ENCODE measurements at regions not wholly inside any gene's neighbourhood (a gene's known extent, or its start where the extent isn't known, plus 50 kb on each side); places are given as distances from the start of the nearest gene placed in this dataset.
"Not testable (repeated sequence)": the region's sequence is repeated elsewhere in the genome, so short reads cannot be mapped to it uniquely, and the experiment has no call there.

DNA sequence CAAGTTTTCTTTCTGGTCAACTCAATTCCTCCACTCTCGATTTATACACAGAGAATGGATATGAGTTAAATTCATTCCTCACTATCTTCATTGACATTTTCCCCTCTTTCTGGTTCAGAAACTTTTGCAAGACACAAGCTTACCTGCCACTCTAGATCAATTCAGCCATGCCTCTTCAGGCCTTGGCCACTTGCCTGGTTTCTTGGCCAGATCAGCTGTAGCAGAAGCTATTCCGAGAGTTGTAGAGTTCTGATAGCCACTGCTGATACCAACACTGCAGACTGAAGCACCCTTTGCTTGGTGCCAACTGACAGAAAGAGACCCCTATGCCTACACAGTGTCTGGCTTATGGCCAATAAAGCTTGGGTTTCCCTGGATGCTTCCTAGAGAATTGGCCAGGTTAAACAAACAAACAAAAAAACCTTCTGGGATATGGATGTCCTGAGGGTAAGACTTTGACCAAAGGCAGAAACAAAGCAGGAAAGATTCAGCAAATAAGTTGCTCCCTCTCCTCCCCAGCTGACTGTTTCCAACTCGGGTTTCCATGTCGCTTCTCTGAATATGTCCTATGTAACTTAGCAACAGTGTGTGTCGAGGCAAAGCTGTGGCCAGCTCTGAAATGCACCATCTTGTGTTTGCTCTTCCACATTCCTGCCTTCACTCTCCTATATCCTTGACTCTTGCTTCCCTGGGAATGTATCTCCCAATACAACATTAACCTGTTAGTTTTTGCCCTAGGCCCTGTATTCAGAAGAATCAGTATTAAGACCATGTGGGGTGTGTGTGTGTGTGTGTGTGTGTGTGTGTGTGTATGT, 521.6 kb downstream of the EPHA3 start:
- DNase-seq, result no peak

DNA sequence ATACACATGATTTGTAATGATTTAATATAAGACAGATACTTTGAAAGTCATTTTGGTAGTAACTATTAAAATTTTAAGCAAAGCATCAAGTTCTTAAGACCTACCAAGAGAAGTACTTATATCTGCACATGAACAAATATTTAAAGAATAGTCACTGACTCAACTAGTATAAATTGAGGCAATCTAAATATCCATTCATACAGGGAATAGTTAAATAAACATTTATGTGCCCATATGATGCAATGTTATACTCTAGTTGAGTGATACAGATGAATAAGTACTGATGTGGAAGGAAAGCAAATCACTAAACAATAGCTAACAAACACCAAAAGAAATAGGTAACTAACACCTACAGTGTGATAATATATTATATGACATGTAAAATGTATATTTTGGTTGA, 527.7 kb downstream of the EPHA3 start:
- no peak for DNase-seq

DNA sequence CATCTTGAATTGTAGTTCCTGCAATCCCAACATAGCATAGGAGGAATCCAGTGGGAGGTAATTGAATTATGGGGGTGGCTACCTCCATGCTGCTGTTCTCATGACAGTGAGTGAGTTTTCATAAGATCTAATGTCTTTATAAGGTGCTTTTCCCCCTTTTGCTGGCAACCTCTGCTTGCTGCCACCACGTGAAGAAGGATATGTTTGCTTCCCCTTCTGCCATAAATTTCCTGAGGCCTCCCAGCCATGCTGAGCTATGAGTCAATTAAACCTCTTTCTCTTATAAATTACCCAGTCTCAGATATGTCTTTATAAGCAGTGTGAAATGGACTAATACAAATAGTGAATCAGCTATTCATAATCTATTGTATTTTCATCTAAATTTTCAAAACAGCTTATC, 537.3 kb downstream of the EPHA3 start:
- DNase-seq, result no peak

DNA sequence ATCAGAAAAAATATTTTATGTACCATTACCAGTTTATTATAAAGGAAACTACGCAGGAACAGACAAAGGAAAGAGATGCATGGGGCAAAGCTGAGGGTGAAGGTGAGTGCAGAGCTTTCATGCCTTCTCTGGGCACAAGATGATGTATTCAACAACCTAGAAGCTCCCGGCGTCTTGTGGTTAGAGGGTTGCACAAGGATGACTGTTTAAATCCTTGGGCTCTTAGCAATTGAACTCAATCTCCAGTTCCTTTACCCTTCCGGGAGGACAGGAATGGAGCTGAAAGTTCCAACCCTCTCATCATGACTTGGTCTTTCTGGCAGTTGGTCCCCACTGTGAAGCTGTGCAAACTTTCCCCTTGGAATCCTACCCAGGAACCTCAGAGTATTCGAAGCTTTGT, 542.0 kb downstream of the EPHA3 start:
- no peak for DNase-seq

DNA sequence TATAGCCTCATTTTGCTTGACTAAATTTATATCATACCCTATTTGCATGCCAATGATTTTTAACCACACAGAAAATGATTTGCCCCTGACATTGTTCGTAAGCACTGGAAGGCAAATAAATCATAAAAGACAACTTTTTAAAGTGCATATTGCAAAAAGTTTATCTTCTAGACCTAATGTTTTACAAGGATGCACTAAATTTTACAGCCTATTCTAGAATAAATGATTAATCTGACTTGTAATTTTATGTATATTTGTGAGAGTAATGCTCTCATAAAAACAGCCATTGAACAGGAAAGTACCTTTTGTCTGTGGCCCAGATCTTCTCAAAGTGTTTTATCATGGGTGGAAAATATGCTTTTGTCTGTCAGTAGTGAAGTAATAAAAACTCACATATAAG, 546.6 kb downstream of the EPHA3 start:
- no peak for DNase-seq

DNA sequence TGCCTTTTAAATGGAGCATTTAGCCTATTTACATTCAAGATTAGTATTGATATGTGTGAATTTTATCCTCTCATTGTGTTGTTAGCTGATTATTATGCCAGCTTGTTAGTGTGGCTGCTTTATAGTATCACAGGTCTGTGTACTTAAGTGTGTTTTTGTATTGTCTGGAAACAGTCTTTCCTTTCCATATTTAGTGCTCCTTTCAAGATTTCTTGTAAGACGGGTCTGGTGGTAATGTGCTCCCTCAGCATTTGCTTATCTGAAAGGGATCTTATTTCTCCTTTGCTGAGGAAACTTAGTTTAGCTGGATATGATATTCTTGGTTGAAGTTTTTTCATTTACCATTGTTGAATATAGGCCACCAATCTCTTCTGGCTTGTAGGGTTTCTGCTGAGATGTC, 549.0 kb downstream of the EPHA3 start:
- DNase-seq, result no peak

DNA sequence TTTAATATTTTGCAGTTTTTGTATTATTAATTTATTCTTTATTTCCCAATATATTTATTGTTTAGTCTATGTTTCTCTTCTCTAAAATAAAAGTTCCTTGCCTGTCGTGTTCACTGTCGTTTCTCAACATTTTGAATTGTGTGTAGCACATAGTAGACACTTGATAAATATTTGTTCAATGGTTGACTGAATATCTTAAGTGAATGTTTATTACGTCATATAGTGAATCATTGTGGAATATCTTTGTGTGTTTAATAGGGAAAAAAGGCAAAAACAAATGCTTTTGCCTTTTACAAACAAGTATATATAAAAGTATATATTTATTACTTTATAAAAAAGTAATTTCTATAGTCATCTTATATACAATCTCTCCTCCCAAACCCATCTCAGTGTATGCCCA, 572.3 kb downstream of the EPHA3 start:
- no peak for DNase-seq

DNA sequence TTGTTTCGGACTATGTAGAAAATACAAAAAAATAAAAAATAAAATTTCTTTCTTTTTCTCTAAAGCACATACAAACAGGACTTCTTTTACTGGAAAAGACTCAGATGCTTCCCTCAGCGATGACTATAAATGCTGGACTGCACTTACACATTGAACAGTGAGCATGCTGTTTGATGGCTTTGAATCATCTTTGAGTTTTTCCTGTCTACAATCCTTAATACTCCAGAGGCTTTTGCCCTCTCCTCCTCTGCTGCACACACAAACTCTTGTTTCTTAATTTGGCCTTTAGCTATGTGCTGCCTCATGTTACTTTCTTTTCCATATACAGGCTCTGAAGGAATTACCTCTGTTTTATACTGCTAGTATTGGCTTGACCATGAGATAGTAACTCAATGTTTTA, 575.1 kb downstream of the EPHA3 start:
- DNase-seq, result no peak

DNA sequence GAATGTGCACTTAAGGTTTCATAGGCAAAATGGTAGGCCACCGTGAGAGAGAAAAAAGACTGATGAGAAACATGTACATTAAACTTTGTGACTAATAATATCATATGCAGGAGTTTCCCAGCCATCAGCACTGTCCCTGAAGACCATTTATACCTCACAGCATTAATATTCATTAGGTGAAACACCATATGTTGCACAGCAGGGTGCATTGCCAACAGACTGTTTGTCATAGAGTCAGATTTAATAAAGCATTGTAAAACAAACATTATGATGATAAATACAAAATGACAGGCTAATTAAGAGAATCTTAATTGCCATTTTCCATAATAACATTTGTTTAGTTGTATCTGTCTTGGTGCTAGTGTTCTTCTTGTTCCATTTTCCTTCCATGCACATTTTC, 578.3 kb downstream of the EPHA3 start:
- DNase-seq, result no peak

DNA sequence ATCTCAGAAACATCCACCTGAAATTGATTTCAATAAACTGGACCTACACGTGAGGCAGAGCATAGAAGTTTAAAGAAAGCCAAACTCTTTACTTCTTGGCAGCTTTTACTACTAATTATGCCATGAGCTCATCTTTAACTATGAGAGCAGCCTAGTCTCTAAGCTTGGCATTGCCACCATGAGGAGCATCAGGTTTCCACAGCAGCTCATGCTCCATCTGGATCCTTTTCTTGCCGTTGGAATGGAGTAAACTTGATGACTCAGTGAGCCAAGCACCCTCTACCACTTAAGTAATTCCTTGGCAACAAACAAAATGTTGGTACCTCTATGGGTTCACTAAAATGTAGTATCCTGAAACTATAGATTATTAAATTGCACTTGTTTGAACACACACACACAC, 583.2 kb downstream of the EPHA3 start:
- no peak for DNase-seq

DNA sequence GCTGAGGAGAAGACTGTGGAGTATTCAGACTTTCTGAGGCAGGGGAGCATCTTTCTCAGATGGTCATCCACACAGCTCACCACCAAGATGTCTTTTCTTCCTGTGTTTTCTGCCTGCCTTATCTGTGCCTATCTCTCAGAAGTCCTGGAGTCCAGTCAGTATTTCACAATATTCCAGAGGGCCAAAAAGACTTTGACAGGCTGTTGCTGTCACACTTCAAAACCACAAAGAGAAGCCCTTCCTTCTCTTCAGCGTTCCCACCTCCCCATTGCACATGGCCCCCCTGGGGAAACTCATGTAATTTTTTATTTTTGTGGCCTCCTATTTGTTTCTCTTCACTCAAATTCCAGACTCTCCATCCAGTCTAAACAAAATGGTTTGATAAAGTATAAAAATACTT, 585.2 kb downstream of the EPHA3 start:
- no peak for DNase-seq

DNA sequence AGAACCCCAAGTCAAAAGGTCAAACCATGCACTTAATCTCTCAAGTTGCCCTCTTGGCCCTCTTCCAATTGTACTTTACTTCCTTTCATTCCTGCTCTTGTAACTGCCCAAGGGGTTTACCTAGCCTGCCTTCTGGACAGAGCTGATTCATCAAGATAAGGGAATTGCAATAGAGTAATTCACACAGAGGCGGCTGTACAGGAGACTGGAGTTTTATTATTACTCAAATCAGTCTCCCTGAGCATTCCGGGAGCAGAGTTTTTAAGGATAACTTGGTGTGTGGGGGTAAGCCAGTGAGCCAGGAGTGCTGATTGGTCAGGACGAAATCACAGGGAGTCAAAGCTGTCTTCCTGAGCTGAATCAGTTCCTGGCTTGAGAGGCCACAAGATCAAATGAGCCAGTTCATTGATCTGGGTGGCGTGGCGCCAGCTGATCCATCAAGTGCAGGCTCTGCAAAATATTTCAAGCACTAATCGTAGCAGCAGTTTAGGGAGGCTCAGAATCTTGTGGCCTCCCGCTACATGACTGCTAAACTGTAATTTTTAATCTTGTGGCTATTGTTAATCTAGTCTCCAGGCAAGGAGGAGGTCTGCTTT, 590.0 kb downstream of the EPHA3 start:
- no peak for DNase-seq

DNA sequence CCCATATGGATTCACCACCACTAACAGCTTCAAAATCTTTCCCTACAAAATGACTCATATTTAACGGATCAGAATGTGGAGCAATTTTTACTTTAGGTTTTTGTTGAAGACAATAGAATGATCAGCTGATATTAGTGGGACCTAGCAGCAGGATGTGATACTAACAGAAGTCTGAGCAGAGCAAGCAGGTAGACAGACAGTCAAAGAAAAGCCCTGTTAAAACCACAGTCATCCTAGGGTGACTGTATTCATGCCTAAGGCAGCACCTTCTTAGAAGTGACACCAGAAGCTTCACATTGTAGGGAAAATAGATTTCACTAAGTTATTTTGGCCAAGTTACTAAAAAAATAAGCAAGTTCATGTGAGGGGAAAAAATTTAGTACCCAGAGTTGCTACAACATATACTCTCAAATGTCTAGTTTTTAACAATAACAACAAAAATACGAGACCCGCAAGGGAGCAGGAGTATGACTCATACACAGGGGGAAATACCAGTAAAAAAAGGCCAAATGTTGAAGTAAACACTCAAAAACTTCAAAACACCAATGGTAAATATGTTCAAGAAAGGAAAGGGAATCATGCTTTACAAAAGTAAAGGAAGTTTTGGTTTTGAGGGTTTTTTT, 590.9 kb downstream of the EPHA3 start:
- DNase-seq, result no peak

DNA sequence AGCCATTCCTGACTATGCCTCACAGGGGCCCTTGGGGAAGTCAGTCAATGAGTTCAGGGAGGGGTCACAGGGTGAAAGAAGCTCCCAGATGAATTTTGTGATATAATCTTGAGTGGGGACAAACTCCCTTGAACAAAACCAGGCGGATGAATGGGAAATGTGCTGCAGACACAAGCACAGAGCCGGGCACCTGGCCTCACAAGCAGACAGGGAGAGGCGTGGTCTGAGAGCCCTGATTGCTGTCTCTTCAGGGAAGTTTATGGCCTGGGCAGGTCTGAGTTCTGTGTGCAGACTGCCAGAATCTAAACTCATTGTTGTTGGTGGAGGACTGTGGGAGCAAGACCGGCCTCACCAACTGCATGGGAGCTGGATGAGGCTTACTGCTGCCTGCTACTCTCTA, 591.8 kb downstream of the EPHA3 start:
- no peak for DNase-seq

DNA sequence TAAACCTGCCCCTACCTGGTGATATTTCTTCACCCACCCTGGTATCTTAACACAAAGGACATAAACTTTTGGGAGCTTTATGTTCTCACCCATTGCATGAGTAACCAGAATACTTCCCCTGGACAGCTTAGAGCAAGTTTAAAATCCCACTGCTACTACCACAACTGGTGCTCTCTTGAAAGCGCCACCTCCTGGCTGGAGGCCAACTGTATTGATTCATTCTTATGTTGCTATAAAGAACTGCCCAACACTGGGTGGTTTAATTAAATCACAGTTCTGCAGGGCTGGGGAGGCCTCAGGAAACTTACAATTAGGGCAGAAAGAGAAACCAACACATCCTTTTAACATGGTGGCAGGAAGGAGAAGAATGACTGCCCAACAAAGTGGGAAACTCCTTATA, 592.4 kb downstream of the EPHA3 start:
- no peak for DNase-seq

DNA sequence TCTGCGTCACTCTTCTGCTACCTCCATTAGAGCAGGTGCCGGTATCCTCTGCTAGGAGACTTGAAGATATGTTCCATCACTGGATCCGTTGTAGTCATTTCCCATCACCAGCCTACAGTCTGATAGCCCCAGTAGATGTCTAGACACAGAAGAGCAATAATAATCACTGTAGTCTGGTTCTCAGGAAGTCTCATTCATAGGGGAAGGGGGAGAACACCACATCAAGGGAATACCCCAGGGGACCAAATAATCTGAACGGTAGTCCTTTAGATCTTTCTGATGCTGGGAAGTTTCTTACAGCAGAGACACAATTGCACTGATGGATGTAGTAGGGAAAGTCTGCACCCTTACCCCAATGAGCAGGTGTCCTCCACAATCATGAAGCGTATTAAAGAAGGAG, 595.0 kb downstream of the EPHA3 start:
- DNase-seq, result no peak

DNA sequence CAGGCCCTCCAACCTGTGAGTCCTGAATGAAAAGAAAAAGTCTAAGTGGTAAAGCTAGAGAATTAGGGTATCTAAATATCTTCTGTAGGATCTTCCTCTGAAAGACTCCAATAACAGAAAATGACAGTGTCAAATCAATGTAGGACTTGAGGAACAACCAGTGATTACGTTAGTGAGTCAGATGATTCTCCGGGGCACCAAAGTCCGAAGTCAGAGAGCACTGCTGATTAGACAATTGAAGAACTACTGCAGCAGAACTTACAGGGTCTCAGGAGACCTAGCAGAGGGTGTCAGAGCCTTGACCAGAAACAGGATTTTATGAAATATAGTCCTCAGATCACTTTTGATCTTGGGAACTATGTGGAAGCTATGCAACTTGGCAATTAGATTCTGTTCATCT, 605.8 kb downstream of the EPHA3 start:
- no peak for DNase-seq

DNA sequence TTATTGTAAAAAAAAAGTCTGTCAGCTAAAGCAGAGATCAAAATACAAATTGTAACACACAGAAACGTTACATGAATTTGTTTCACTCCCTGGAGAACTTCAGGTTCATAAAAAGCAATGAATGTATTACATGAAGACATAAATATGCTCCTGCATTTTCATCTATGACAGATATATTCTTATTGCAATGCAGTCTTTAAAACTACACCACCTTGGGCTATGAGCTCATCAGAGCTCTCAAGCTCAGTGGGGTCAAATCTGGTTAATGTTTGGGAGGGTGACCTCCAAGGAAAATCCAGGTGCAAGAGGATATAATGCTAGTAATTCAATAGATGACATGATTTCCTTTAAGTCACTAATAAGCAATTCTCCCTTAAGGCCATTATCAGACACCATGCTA, 606.8 kb downstream of the EPHA3 start:
- no peak for DNase-seq

DNA sequence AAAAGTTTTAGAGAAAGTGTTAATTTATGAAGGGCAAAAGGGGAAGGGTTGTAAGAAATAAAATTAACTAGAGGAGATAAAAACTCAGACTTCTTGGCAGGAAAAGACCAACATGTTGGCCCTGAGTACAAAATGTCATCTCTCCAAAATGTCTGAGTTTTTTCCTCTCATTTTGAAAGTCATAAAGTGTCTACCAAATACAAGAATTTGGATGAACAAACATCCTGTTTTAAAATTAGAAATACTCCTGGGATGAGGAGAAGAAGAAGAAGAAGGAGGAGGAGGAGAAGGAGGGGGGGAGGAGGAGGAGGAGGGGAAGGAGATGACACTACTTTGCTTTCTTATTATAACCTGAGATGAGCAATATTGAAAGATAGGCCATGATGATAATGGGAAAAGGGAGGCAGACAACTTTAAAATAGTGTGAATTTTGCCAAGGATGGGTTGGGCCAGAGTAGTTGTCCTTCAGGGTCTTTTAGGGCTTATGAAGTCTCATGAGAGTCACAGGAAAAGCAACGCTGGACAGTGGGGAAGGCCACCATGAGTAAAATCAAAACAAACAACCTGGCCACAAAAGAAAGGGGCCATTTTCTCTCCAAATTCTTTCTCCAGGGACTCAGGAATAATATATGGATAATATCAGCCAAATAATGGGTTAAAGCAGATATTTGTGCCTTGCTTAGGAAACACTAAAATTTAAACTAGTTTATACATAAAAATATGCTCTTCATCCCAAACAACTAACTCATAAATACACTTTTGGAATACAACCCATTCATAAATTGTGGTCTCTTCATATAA, 632.9 kb downstream of the EPHA3 start:
- no peak for DNase-seq

DNA sequence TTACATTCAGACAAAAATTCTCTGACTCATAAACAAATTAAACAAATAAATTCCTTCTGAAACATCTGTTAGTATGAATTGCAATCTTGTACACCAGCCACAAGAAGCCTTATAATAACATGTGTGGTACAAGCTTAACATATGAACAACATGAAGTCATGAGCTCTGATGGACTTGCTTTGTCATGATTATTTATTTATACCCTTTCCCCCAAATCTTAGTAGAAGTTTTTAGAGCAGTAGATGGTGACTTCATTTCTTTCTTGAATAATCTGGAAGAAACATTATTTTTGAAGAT, 633.4 kb downstream of the EPHA3 start:
- no peak for DNase-seq

DNA sequence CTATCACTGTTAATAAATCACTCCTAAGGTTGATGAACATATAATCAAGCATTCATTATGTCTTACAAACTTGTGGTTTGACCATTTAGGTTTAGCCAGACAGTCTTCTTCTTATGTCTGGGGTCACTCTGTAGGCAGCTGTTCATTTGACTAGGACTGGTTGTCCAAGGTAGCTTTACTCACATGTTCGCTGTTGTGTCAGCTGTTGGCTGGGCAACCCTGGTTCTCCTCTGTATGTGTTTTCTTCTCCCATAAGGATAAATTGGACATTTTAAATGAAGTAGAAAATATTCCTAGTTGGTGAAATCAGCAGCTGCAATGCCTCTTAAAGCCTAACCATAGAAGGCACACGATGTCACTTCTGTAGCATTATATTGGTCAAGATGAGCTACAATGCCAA, 635.1 kb downstream of the EPHA3 start:
- no peak for DNase-seq

DNA sequence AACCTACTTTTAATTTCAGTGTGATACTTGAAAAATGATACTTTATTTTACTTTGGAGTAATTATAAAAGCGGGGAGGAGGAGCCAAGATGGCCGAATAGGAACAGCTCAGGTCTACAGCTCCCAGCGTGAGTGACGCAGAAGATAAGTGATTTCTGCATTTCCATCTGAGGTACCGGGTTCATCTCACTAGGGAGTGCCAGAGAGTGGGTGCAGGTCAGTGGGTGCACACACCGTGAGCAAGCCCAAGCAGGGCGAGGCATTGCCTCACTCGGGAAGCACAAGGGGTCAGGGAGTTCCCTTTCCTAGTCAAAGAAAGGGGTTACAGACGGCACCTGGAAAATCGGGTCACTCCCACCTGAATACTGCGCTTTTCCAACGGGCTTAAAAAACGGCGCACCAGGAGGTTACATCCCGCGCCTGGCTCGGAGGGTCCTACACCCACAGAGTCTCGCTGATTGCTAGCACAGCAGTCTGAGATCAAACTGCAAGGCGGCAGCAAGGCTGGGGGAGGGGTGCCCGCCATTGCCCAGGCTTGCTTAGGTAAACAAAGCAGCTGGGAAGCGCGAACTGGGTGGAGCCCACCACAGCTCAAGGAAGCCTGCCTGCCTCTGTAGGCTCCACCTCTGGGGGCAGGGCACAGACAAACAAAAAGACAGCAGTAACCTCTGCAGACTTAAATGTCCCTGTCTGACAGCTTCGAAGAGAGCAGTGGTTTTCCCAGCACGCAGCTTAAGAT, 640.3 kb downstream of the EPHA3 start:
- DNase-seq, result not testable (repeated sequence)

DNA sequence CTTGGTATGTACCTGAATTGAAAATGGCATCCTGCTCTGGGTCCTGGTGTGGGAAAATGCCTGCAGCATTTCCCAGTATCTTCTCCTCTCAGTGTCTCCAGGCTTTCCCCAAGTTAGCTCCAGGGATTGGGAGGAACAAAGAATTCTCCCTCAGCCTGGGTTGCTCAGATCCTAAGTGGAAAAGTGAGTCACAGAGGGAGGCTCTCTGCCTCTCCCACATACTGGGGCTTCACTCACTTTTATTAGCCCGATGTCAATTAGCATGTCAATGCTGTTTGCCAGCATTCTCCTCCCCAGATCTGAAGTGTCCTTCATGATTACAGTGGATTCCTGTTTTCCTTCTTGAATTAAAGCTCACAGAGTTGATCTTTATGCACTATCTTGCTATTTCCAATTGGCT, 655.0 kb downstream of the EPHA3 start:
- no peak for DNase-seq
